K562 (cell line): ENCODE measurements at regions not wholly inside any gene's neighbourhood (a gene's known extent, or its start where the extent isn't known, plus 50 kb on each side); places are given as distances from the start of the nearest gene placed in this dataset.

Source experiments
- ATAC-seq: fragments of 200-7000 bp; cut with Tn5 transposase; 3 replicates; pipeline ENCODE4 v1.9.1; 2020; ENCODE audit warnings: moderate library complexity
- BruUV-seq: library from RNA; stranded (reverse); fragments of 400-500 nt; replicated peaks from 2 replicates; lab custom pipeline; 2021; lab: Mats Ljungman, UMichigan
- CTCF ChIA-PET: fragments of 300-600 bp; formaldehyde crosslinking; extraction: SDS; loops from one replicate; lab custom pipeline; 2021; ENCODE audit warnings: low intra/inter-chr PET ratio; lab: Yijun Ruan, JAX
- POLR2A ChIA-PET: fragments of 300-600, 350-650 bp; sonication (Branson Sonifier 250); formaldehyde crosslinking; extraction: SDS; loops from one replicate; lab custom pipeline; 2021; ENCODE audit warnings: antibody characterized with exemption, inconsistent platforms; lab: Yijun Ruan, JAX
- DNase-seq, 4 experiments: peaks; one replicate each; pipeline versions ENCODE4 v3.0.0 to v3.0.0-alpha.2; 2011 to 2018; ENCODE audit warnings: low spot score in 3 of 4, mixed read lengths in 3 of 4; ENCODE audit errors: extremely low read depth in 1 of 4
- FAIRE-seq: peaks from 2 replicates; lab custom pipeline; 2011; peaks lifted over from hg19 to GRCh38; lab: Jason Lieb, UNC
- H2AFZ ChIP-seq: 2 replicates; pipeline ENCODE4 v1.6.0; 2011; ENCODE audit warnings: low read depth, low read length, control low read depth, inconsistent platforms
- H3K27ac ChIP-seq: fragments of 200-600 bp; 3 replicates; pipeline ENCODE4 v1.8.0; 2011; ENCODE audit warnings: low read depth, mild to moderate bottlenecking, control low read depth, inconsistent platforms, low read length, moderate library complexity, mixed read lengths; ENCODE audit errors: extremely low read depth
- H3K27me3 ChIP-seq, 2 experiments: fragments of 300-600 bp in 1 of 2; 2 replicates in 1 of 2; 3 replicates in 1 of 2; pipeline versions ENCODE4 v1.6.0 to v1.8.0; 2011; ENCODE audit warnings: inconsistent platforms in 2 of 2, low read length in 2 of 2, mild to moderate bottlenecking in 1 of 2, mixed read lengths in 1 of 2, moderate library complexity in 1 of 2; ENCODE audit not compliant: control insufficient read depth in 2 of 2, insufficient read depth in 2 of 2
- H3K36me3 ChIP-seq: fragments of 300-600 bp; 3 replicates; pipeline ENCODE4 v1.8.0; 2011; ENCODE audit warnings: mild to moderate bottlenecking, low read length, inconsistent platforms; ENCODE audit not compliant: control insufficient read depth, insufficient read depth
- H3K4me1 ChIP-seq, 2 experiments: fragments of 200-600 bp in 1 of 2; replicated peaks in 1 of 2; 2 replicates in 1 of 2; 3 replicates in 1 of 2; pipeline versions ENCODE4 v1.5.1 to v1.8.0; 2011; ENCODE audit warnings: inconsistent platforms in 2 of 2, low read length in 2 of 2, mild to moderate bottlenecking in 1 of 2, mixed read lengths in 1 of 2, moderate library complexity in 1 of 2; ENCODE audit not compliant: control insufficient read depth in 2 of 2, insufficient read depth in 2 of 2
- H3K4me2 ChIP-seq: 2 replicates; pipeline ENCODE4 v1.6.1; 2011; ENCODE audit warnings: low read length, control low read depth, inconsistent platforms, mixed read lengths; ENCODE audit not compliant: insufficient read depth
- H3K4me3 ChIP-seq: fragments of 200-600 bp; sonication (generic), shearing (Covaris generic); 2 replicates; pipeline ENCODE4 v1.5.1; 2016; ENCODE audit warnings: control low read depth, inconsistent platforms
- H3K79me2 ChIP-seq: fragments of 200-600 bp; 3 replicates; pipeline ENCODE4 v1.8.0; 2011; ENCODE audit warnings: low read length, inconsistent platforms; ENCODE audit not compliant: control insufficient read depth, insufficient read depth
- H3K9ac ChIP-seq, 2 experiments: 2 replicates each; pipeline versions ENCODE4 v1.6.0 to v1.6.1; 2011; ENCODE audit warnings: low read depth in 2 of 2, low read length in 2 of 2, control low read depth in 1 of 2, inconsistent platforms in 1 of 2, mild to moderate bottlenecking in 1 of 2, mixed read lengths in 1 of 2; ENCODE audit not compliant: insufficient read depth in 1 of 2
- H3K9me1 ChIP-seq: one replicate; pipeline ENCODE4 v1.6.0; 2011; ENCODE audit warnings: inconsistent platforms, mild to moderate bottlenecking, low read length, moderate library complexity; ENCODE audit not compliant: control insufficient read depth, insufficient read depth
- H3K9me3 ChIP-seq: replicated peaks from 2 replicates; pipeline ENCODE4 v1.5.1; 2011; ENCODE audit warnings: low read depth, low read length, inconsistent platforms; ENCODE audit not compliant: control insufficient read depth, insufficient read depth
- H4K20me1 ChIP-seq: replicated peaks from 2 replicates; pipeline ENCODE4 v1.6.1; 2011; ENCODE audit warnings: low read length, inconsistent platforms, mixed read lengths; ENCODE audit not compliant: control insufficient read depth, insufficient read depth
- ELF4 ChIP-seq: fragments of 450-650 bp; formaldehyde crosslinking; IDR thresholded peaks from 2 replicates; pipeline ENCODE4 v1.4.0; 2022; ENCODE audit warnings: missing genetic modification characterization
- KDM5B ChIP-seq: fragments of 200-600 bp; sonication (generic); IDR thresholded peaks from 2 replicates; pipeline ENCODE4 v1.6.1; 2012; ENCODE audit warnings: low read depth, mild to moderate bottlenecking, moderate library complexity, low read length, control low read depth, inconsistent platforms; ENCODE audit not compliant: insufficient replicate concordance
- NKRF ChIP-seq: fragments of 450-650 bp; IDR thresholded peaks from 2 replicates; pipeline ENCODE4 v1.6.1; 2016; ENCODE audit warnings: borderline replicate concordance
- POU5F1 ChIP-seq: fragments of 150-350 bp; IDR thresholded peaks from 2 replicates; pipeline ENCODE4 v1.6.1; 2014; ENCODE audit warnings: borderline replicate concordance, low read length, low read depth, mild to moderate bottlenecking; ENCODE audit not compliant: partially characterized antibody
- STAG1 ChIP-seq: sonication (generic); formaldehyde crosslinking; IDR thresholded peaks from 2 replicates; pipeline ENCODE4 v1.5.0; 2020; ENCODE audit warnings: missing genetic modification reagents, borderline replicate concordance
- ZBTB26 ChIP-seq: fragments of 450-650 bp; formaldehyde crosslinking; IDR thresholded peaks from 2 replicates; pipeline ENCODE4 v1.4.0; 2022; ENCODE audit warnings: missing genetic modification characterization
- WGBS: fragments of 100-300 bp; shearing (Covaris generic); methylation state at CpG from one replicate; pipeline ENCODE4 v1.1.6; 2016; ENCODE audit warnings: low coverage, mixed read lengths; ENCODE audit not compliant: insufficient coverage; ENCODE audit errors: missing lambda C conversion rate; 5-methylcytosine and 5-hydroxymethylcytosine counted together
- in situ Hi-C: fragments of 300-500 bp; cut with MboI; formaldehyde crosslinking; loops from 4 replicates; pipeline ENCODE4 v1.15.0; 2018; ENCODE audit warnings: inconsistent platforms, mixed read lengths
- intact Hi-C: fragments of 100-400 bp; cut with micrococcal nuclease; formaldehyde crosslinking; loops from 2 replicates; pipeline ENCODE4 v1.14.2; 2022

- no peaks in the 10 kb centered on the region for H3K79me2 ChIP-seq
- H3K4me2 ChIP-seq: no peak overlapping the region
- no peak overlapping the region for H3K9ac ChIP-seq
- H2AFZ ChIP-seq: no peak overlapping the region
- H3K36me3 ChIP-seq: no peaks in the 10 kb centered on the region
- 0% methylated on average over 2 of the region's 2 CpGs for WGBS
- no peaks in the 10 kb centered on the region for H3K9me1 ChIP-seq
- no peaks in the 10 kb centered on the region for H3K4me1 ChIP-seq
- TF ChIP-seq ELF4 (CRISPR knock-in tag): no peak
- no peak for TF ChIP-seq KDM5B
- no peak for TF ChIP-seq NKRF
- TF ChIP-seq ZBTB26 (CRISPR knock-in tag): no peak
- TF ChIP-seq POU5F1: no peak
- no peak for TF ChIP-seq STAG1 (CRISPR knock-in tag)
- no peak for FAIRE-seq
- no peak for ATAC-seq
- no peaks in the 10 kb centered on the region for H4K20me1 ChIP-seq
- no peak overlapping the region for H3K27ac ChIP-seq
- ChIA-PET POLR2A (no interaction called here), CTCF (no interaction called here)
- no peaks in the 10 kb centered on the region for H3K9me3 ChIP-seq
- H3K27me3 ChIP-seq: no peaks in the 10 kb centered on the region
- DNase-seq: no peak
- H3K4me3 ChIP-seq: no peak overlapping the region
- in situ Hi-C loops (no loop called here), intact Hi-C loops (no loop called here)
- BruUV-seq: no TSS peak
These were observed 497.6 kb downstream of the PLPP3 start for GRCh38 chr1:56081736-56082135.
